SK-N-SH treated with all-trans-retinoic acid at 6 μM for 48 hours (cell line): ENCODE measurements at regions not wholly inside any gene's neighbourhood (a gene's known extent, or its start where the extent isn't known, plus 50 kb on each side); places are given as distances from the start of the nearest gene placed in this dataset.

ENCODE experiments used
- ATAC-seq: fragments of 200-7000 bp; cut with Tn5 transposase; 3 replicates; pipeline ENCODE4 v1.9.1; 2020; ENCODE audit warnings: mild to moderate bottlenecking, moderate library complexity
- ARNTL ChIP-seq: fragments of 450-650 bp; formaldehyde crosslinking; IDR thresholded peaks from 2 replicates; pipeline ENCODE4 v1.5.0; 2020; ENCODE audit warnings: low read depth, mild to moderate bottlenecking, moderate library complexity, borderline replicate concordance
- BACH2 ChIP-seq: fragments of 250-450 bp; sonication (Bioruptor Pico); IDR thresholded peaks from 2 replicates; pipeline ENCODE4 v1.9.0; 2021; ENCODE audit warnings: mild to moderate bottlenecking, borderline replicate concordance
- CREB5 ChIP-seq: fragments of 250-450 bp; sonication (Bioruptor Pico); IDR thresholded peaks from 2 replicates; pipeline ENCODE4 v1.5.1; 2020; ENCODE audit warnings: low read depth, mild to moderate bottlenecking, moderate library complexity
- CSDC2 ChIP-seq: fragments of 250-450 bp; sonication (Bioruptor Pico); IDR thresholded peaks from 2 replicates; pipeline ENCODE4 v1.5.0; 2020; ENCODE audit warnings: mild to moderate bottlenecking, moderate library complexity
- ESRRG ChIP-seq: fragments of 250-450 bp; sonication (Bioruptor Pico); IDR thresholded peaks from 2 replicates; pipeline ENCODE4 v1.6.1; 2021; ENCODE audit warnings: mild to moderate bottlenecking
- GLIS3 ChIP-seq: fragments of 250-450 bp; sonication (Bioruptor Pico); IDR thresholded peaks from 2 replicates; pipeline ENCODE4 v1.5.0; 2020; ENCODE audit warnings: mild to moderate bottlenecking, moderate library complexity
- ISL1 ChIP-seq: fragments of 250-450 bp; sonication (Bioruptor Pico); IDR thresholded peaks from 2 replicates; pipeline ENCODE4 v2.1.2; 2022; ENCODE audit warnings: mild to moderate bottlenecking, moderate library complexity
- OSR1 ChIP-seq: fragments of 250-450 bp; sonication (Bioruptor Pico); IDR thresholded peaks from 2 replicates; pipeline ENCODE4 v1.8.0; 2022; ENCODE audit warnings: moderate library complexity, mild to moderate bottlenecking, inconsistent platforms
- PATZ1 ChIP-seq: fragments of 250-450 bp; sonication (Bioruptor Pico); IDR thresholded peaks from 2 replicates; pipeline ENCODE4 v1.8.0; 2020; ENCODE audit warnings: mild to moderate bottlenecking, moderate library complexity, borderline replicate concordance
- POU6F1 ChIP-seq: fragments of 250-450 bp; sonication (Bioruptor Pico); IDR thresholded peaks from 2 replicates; pipeline ENCODE4 v1.8.0; 2021; ENCODE audit warnings: low read depth, mild to moderate bottlenecking, moderate library complexity, borderline replicate concordance
- PPARA ChIP-seq: fragments of 250-450 bp; sonication (Bioruptor Pico); IDR thresholded peaks from 2 replicates; pipeline ENCODE4 v1.5.0; 2020; ENCODE audit warnings: mild to moderate bottlenecking, borderline replicate concordance
- RARB ChIP-seq: fragments of 250-450 bp; sonication (Bioruptor Pico); IDR thresholded peaks from 2 replicates; pipeline ENCODE4 v1.8.0; 2021; ENCODE audit warnings: mild to moderate bottlenecking, moderate library complexity
- SNAI2 ChIP-seq: fragments of 250-450 bp; sonication (Bioruptor Pico); IDR thresholded peaks from 2 replicates; pipeline ENCODE4 v1.5.0; 2020; ENCODE audit warnings: mild to moderate bottlenecking, moderate library complexity
- TCF4 ChIP-seq: fragments of 250-450 bp; sonication (Bioruptor Pico); IDR thresholded peaks from 2 replicates; pipeline ENCODE4 v1.8.0; 2021; ENCODE audit warnings: mild to moderate bottlenecking, moderate library complexity, borderline replicate concordance
- TOX ChIP-seq: fragments of 250-450 bp; sonication (Bioruptor Pico); IDR thresholded peaks from 2 replicates; pipeline ENCODE4 v1.8.0; 2021; ENCODE audit warnings: mild to moderate bottlenecking, moderate library complexity, borderline replicate concordance
- ZC3H10 ChIP-seq: fragments of 250-450 bp; sonication (Bioruptor Pico); IDR thresholded peaks from 2 replicates; pipeline ENCODE4 v1.5.1; 2021; ENCODE audit warnings: mild to moderate bottlenecking, moderate library complexity
- ZFP3 ChIP-seq: fragments of 250-450 bp; sonication (Bioruptor Pico); IDR thresholded peaks from 2 replicates; pipeline ENCODE4 v1.5.0; 2020; ENCODE audit warnings: mild to moderate bottlenecking, moderate library complexity
- ZFP30 ChIP-seq: fragments of 450-650 bp; formaldehyde crosslinking; IDR thresholded peaks from 2 replicates; pipeline ENCODE4 v1.5.0; 2022; ENCODE audit warnings: mild to moderate bottlenecking, moderate library complexity
- ZNF565 ChIP-seq: fragments of 450-650 bp; formaldehyde crosslinking; conservative IDR thresholded peaks from 2 replicates; pipeline ENCODE4 v1.5.0; 2020; ENCODE audit warnings: low read depth, mild to moderate bottlenecking, moderate library complexity
- ZNF70 ChIP-seq: fragments of 450-650 bp; formaldehyde crosslinking; IDR thresholded peaks from 2 replicates; pipeline ENCODE4 v1.5.0; 2020; ENCODE audit warnings: mild to moderate bottlenecking, moderate library complexity
- ZNF8 ChIP-seq: fragments of 450-650 bp; formaldehyde crosslinking; IDR thresholded peaks from 2 replicates; pipeline ENCODE4 v1.5.0; 2020; ENCODE audit warnings: mild to moderate bottlenecking, moderate library complexity

GRCh38 chr7:134391223-134391622 lies 67.7 kb downstream of the AKR1B1 start:
- no peak for ATAC-seq
- no peak for TF ChIP-seq ZFP3 (CRISPR knock-in tag)
- TF ChIP-seq ISL1 (CRISPR knock-in tag) = no peak
- TF ChIP-seq TOX = no peak
- TF ChIP-seq SNAI2 (CRISPR knock-in tag) = no peak
- TF ChIP-seq TCF4 (CRISPR knock-in tag) = no peak
- TF ChIP-seq ARNTL (CRISPR knock-in tag) = no peak
- no peak for TF ChIP-seq OSR1 (CRISPR knock-in tag)
- TF ChIP-seq ZNF8 (CRISPR knock-in tag) = no peak

GRCh38 chr7:134388336-134389019 lies 70.4 kb downstream of the AKR1B1 start:
- no peak for TF ChIP-seq OSR1 (CRISPR knock-in tag)
- no peak for TF ChIP-seq ISL1 (CRISPR knock-in tag)
- no peak for TF ChIP-seq GLIS3 (CRISPR knock-in tag)
- no peak for TF ChIP-seq ZFP30 (CRISPR knock-in tag)
- no peak for TF ChIP-seq PATZ1
- TF ChIP-seq CSDC2 (CRISPR knock-in tag) = no peak
- no peak for TF ChIP-seq ZNF8 (CRISPR knock-in tag)
- no peak for TF ChIP-seq ZFP3 (CRISPR knock-in tag)
- TF ChIP-seq ARNTL (CRISPR knock-in tag) = no peak
- TF ChIP-seq ZC3H10 (CRISPR knock-in tag) = no peak
- TF ChIP-seq TOX = no peak
- TF ChIP-seq PPARA (CRISPR knock-in tag) = no peak
- TF ChIP-seq RARB (CRISPR knock-in tag) = no peak
- TF ChIP-seq BACH2 (CRISPR knock-in tag) = no peak
- ATAC-seq = no peak

GRCh38 chr7:134378562-134378961 lies 61.8 kb upstream of the SLC35B4 start:
- TF ChIP-seq TOX (no peak), PPARA (CRISPR knock-in tag) (no peak), RARB (CRISPR knock-in tag) (no peak), ZFP30 (CRISPR knock-in tag) (no peak)
- peak; percentile 34; the same call in 1 of the 3 replicates for ATAC-seq

GRCh38 chr7:134376693-134377092 lies 60.0 kb upstream of the SLC35B4 start:
- TF ChIP-seq SNAI2 (CRISPR knock-in tag) (no peak), PPARA (CRISPR knock-in tag) (no peak), ZNF565 (CRISPR knock-in tag) (no peak), RARB (CRISPR knock-in tag) (no peak), ESRRG (CRISPR knock-in tag) (no peak), CREB5 (no peak), ZFP30 (CRISPR knock-in tag) (no peak), ARNTL (CRISPR knock-in tag) (no peak), ZNF8 (CRISPR knock-in tag) (no peak), TOX (no peak), PATZ1 (no peak), POU6F1 (CRISPR knock-in tag) (no peak), BACH2 (CRISPR knock-in tag) (no peak), ZC3H10 (CRISPR knock-in tag) (no peak), CSDC2 (CRISPR knock-in tag) (no peak), ZFP3 (CRISPR knock-in tag) (no peak), ZNF70 (CRISPR knock-in tag) (no peak), GLIS3 (CRISPR knock-in tag) (no peak)
- ATAC-seq = no peak
